HG03196 (cell line): ENCODE measurements at regions not wholly inside any gene's neighbourhood (a gene's known extent, or its start where the extent isn't known, plus 50 kb on each side); places are given as distances from the start of the nearest gene placed in this dataset.

Source experiments
- ATAC-seq: cut with Tn5 transposase; IDR thresholded peaks from one replicate; pipeline ENCODE4 v1.9.1; 2021; ENCODE audit not compliant: unreplicated experiment

- ATAC-seq: no peak
These were observed 92.4 kb upstream of the TMEM45B start for GRCh38 chr11:129723146-129723760.

- no peak for ATAC-seq
These were observed 91.9 kb upstream of the TMEM45B start for GRCh38 chr11:129723761-129724162.

GRCh38 chr11:129724866-129725265 lies 90.8 kb upstream of the TMEM45B start:
- no peak for ATAC-seq

- ATAC-seq: no peak
These were observed 89.5 kb upstream of the TMEM45B start for GRCh38 chr11:129726179-129726578.

- ATAC-seq: no peak
These were observed 87.1 kb upstream of the TMEM45B start for GRCh38 chr11:129728581-129728980.

- ATAC-seq: no peak
These were observed 86.4 kb upstream of the TMEM45B start for GRCh38 chr11:129729216-129729615.

GRCh38 chr11:129729823-129730222 lies 85.8 kb upstream of the TMEM45B start:
- no peak for ATAC-seq

GRCh38 chr11:129731316-129731715 lies 84.3 kb upstream of the TMEM45B start:
- ATAC-seq: no peak

GRCh38 chr11:129732941-129733340 lies 82.7 kb upstream of the TMEM45B start:
- no peak for ATAC-seq

- ATAC-seq: no peak
These were observed 82.3 kb upstream of the TMEM45B start for GRCh38 chr11:129733384-129733783.

- no peak for ATAC-seq
These were observed 81.7 kb upstream of the TMEM45B start for GRCh38 chr11:129733981-129734380.

GRCh38 chr11:129734654-129735053 lies 81.0 kb upstream of the TMEM45B start:
- no peak for ATAC-seq

- ATAC-seq: no peak
These were observed 77.8 kb upstream of the TMEM45B start for GRCh38 chr11:129737831-129738230.

- no peak for ATAC-seq
These were observed 77.4 kb upstream of the TMEM45B start for GRCh38 chr11:129738242-129738641.

- no peak for ATAC-seq
These were observed 76.3 kb upstream of the TMEM45B start for GRCh38 chr11:129739339-129739738.

GRCh38 chr11:129740125-129740719 lies 75.4 kb upstream of the TMEM45B start:
- no peak for ATAC-seq

GRCh38 chr11:129743112-129743815 lies 72.4 kb upstream of the TMEM45B start:
- ATAC-seq: no peak

GRCh38 chr11:129747071-129747470 lies 68.6 kb upstream of the TMEM45B start:
- no peak for ATAC-seq

GRCh38 chr11:129749141-129749540 lies 66.5 kb upstream of the TMEM45B start:
- no peak for ATAC-seq

- ATAC-seq: peak; percentile 95
These were observed 65.0 kb upstream of the TMEM45B start for GRCh38 chr11:129750343-129751292.

- no peak for ATAC-seq
These were observed 64.1 kb upstream of the TMEM45B start for GRCh38 chr11:129751511-129751910.
